ENCODE measurements at regions not wholly inside any gene's neighbourhood (a gene's known extent, or its start where the extent isn't known, plus 50 kb on each side); places are given as distances from the start of the nearest gene placed in this dataset.
"Not testable (repeated sequence)": the region's sequence is repeated elsewhere in the genome, so short reads cannot be mapped to it uniquely, and the experiment has no call there.

GRCh38 chr10:9926881-9927280 lies 1090.8 kb upstream of the CELF2 start:
- H3K4me1 ChIP-seq, result no peaks in the 10 kb centered on the region
- no peaks in the 10 kb centered on the region for H3K36me3 ChIP-seq
- H3K27me3 ChIP-seq, result no peaks in the 10 kb centered on the region
- no peaks in the 10 kb centered on the region for H3K9me3 ChIP-seq
- H3K4me3 ChIP-seq (ENCODE audit: low read depth, low read length), result no peak overlapping the region
- no peak for TF ChIP-seq CTCF (IDR thresholded peaks at IDR 0.05; ENCODE audit: low read depth, low read length)
- no peak for DNase-seq

GRCh38 chr10:9939716-9940115 lies 1078.0 kb upstream of the CELF2 start:
- no peak for DNase-seq
- Histone ChIP-seq H3K36me3 (no peaks in the 10 kb centered on the region), H3K9me3 (no peaks in the 10 kb centered on the region)

GRCh38 chr10:9944690-9945089 lies 1073.0 kb upstream of the CELF2 start:
- Histone ChIP-seq H3K36me3 (no peaks in the 10 kb centered on the region), H3K4me1 (no peaks in the 10 kb centered on the region), H3K4me3 (ENCODE audit: low read depth, low read length) (no peak overlapping the region), H3K27me3 (no peaks in the 10 kb centered on the region), H3K9me3 (no peaks in the 10 kb centered on the region)
- no peak for DNase-seq
- TF ChIP-seq CTCF (IDR thresholded peaks at IDR 0.05; ENCODE audit: low read depth, low read length), result no peak

More at GRCh38 chr10:9939716-9940115, 1078.0 kb upstream of the CELF2 start:
- H3K4me1 ChIP-seq, result no peaks in the 10 kb centered on the region
- no peak for TF ChIP-seq CTCF (IDR thresholded peaks at IDR 0.05; ENCODE audit: low read depth, low read length)
- no peak overlapping the region for H3K4me3 ChIP-seq (ENCODE audit: low read depth, low read length)
- no peaks in the 10 kb centered on the region for H3K27me3 ChIP-seq

- Histone ChIP-seq H3K36me3 (no peaks in the 10 kb centered on the region), H3K4me3 (ENCODE audit: low read depth, low read length) (no peak overlapping the region), H3K27me3 (no peaks in the 10 kb centered on the region), H3K9me3 (no peaks in the 10 kb centered on the region), H3K4me1 (no peaks in the 10 kb centered on the region)
- TF ChIP-seq CTCF (IDR thresholded peaks at IDR 0.05; ENCODE audit: low read depth, low read length), result no peak
- no peak for DNase-seq
These were observed 1067.6 kb upstream of the CELF2 start for GRCh38 chr10:9950070-9950469.

- no peaks in the 10 kb centered on the region for H3K27me3 ChIP-seq
- DNase-seq, result no peak
- H3K4me1 ChIP-seq, result no peaks in the 10 kb centered on the region
- no peak for TF ChIP-seq CTCF (IDR thresholded peaks at IDR 0.05; ENCODE audit: low read depth, low read length)
- H3K4me3 ChIP-seq (ENCODE audit: low read depth, low read length), result no peak overlapping the region
- no peaks in the 10 kb centered on the region for H3K9me3 ChIP-seq
- no peaks in the 10 kb centered on the region for H3K36me3 ChIP-seq
These were observed 1066.0 kb upstream of the CELF2 start for GRCh38 chr10:9951481-9952257.

- Histone ChIP-seq H3K4me1 (no peaks in the 10 kb centered on the region), H3K4me3 (ENCODE audit: low read depth, low read length) (no peak overlapping the region), H3K9me3 (no peaks in the 10 kb centered on the region), H3K36me3 (no peaks in the 10 kb centered on the region), H3K27me3 (no peaks in the 10 kb centered on the region)
- TF ChIP-seq CTCF (IDR thresholded peaks at IDR 0.05; ENCODE audit: low read depth, low read length), result no peak
- no peak for DNase-seq
These were observed 1060.3 kb upstream of the CELF2 start for GRCh38 chr10:9957351-9957750.

GRCh38 chr10:9957876-9958275 lies 1059.8 kb upstream of the CELF2 start:
- not testable (repeated sequence) for H3K36me3 ChIP-seq; H3K4me3 ChIP-seq (ENCODE audit: low read depth, low read length); DNase-seq; H3K4me1 ChIP-seq; H3K9me3 ChIP-seq; H3K27me3 ChIP-seq
